Progenitor cell of endocrine pancreas (in vitro differentiated cells): ENCODE measurements at regions not wholly inside any gene's neighbourhood (a gene's known extent, or its start where the extent isn't known, plus 50 kb on each side); places are given as distances from the start of the nearest gene placed in this dataset.

Experiments
- DNase-seq: peaks from one replicate; pipeline ENCODE4 v3.0.0; 2021; ENCODE audit warnings: low spot score; ENCODE audit not compliant: unreplicated experiment
- H3K27ac Mint-ChIP-seq: 2 replicates; pipeline ENCODE4 v1.8.0; 2021; ENCODE audit warnings: mild to moderate bottlenecking, moderate library complexity, mixed read lengths
- H3K27me3 Mint-ChIP-seq: 2 replicates; pipeline ENCODE4 v1.8.0; 2021; ENCODE audit warnings: mixed read lengths
- H3K36me3 Mint-ChIP-seq: 2 replicates; pipeline ENCODE4 v1.8.0; 2022; ENCODE audit warnings: mixed read lengths; ENCODE audit not compliant: insufficient read depth
- H3K4me1 Mint-ChIP-seq: 2 replicates; pipeline ENCODE4 v1.8.0; 2021; ENCODE audit warnings: low read depth, mixed read lengths
- H3K4me3 Mint-ChIP-seq: 2 replicates; pipeline ENCODE4 v1.8.0; 2021; ENCODE audit warnings: low read depth, mild to moderate bottlenecking, moderate library complexity, mixed read lengths
- H3K9me3 Mint-ChIP-seq: 2 replicates; pipeline ENCODE4 v1.8.0; 2021; ENCODE audit warnings: low read depth, mixed read lengths
- CTCF ChIP-seq: fragments of 200-600 bp; sonication (generic); IDR thresholded peaks from one replicate; pipeline ENCODE4 v1.5.0; 2021; ENCODE audit warnings: antibody characterized with exemption, mild to moderate bottlenecking; ENCODE audit not compliant: unreplicated experiment

- H3K36me3 Mint-ChIP-seq, result no peaks in the 10 kb centered on the region
- H3K27me3 Mint-ChIP-seq, result peaks cover 32% of the 10 kb centered on the region
Observed at GRCh38 chr4:16442296-16442695, 216.0 kb upstream of the TAPT1 start.

DNA sequence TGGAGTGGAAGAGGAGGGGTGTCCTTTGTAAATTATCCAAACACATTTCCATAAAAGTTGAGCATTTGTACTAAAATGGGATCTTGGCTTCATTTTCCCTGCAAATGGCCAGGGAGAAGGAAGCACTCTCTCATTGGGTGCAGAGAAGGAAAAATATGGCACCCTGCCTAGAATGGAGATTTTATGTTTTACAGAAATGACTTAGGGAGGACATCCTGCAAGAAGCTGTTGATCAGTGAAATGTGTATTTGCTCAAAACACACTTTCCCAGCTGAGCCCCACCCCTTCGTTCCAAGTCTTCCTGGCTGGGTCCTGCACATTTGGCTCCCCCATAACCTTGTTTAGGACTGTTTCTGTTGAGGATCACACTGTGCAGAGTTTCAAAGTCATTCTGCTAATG lies 213.5 kb upstream of the TAPT1 start:
- Mint-ChIP-seq H3K36me3 (no peaks in the 10 kb centered on the region), H3K4me1 (peaks cover 18% of the 10 kb centered on the region), H3K27ac (no peak overlapping the region), H3K9me3 (peaks cover 6% of the 10 kb centered on the region), H3K27me3 (peaks cover 31% of the 10 kb centered on the region), H3K4me3 (no peak overlapping the region)
- TF ChIP-seq CTCF, result no peak
- DNase-seq, result no peak

More at GRCh38 chr4:16442296-16442695, 216.0 kb upstream of the TAPT1 start:
- no peak for DNase-seq
- no peak overlapping the region for H3K4me3 Mint-ChIP-seq
- H3K9me3 Mint-ChIP-seq, result peaks cover 6% of the 10 kb centered on the region
- peak overlapping the region; percentile 82 for H3K27ac Mint-ChIP-seq
- peaks cover 18% of the 10 kb centered on the region for H3K4me1 Mint-ChIP-seq
- TF ChIP-seq CTCF, result no peak

GRCh38 chr4:16438986-16439385 lies 212.7 kb upstream of the TAPT1 start:
- H3K4me1 Mint-ChIP-seq, result peaks cover 18% of the 10 kb centered on the region
- H3K27me3 Mint-ChIP-seq, result peaks cover 29% of the 10 kb centered on the region
- DNase-seq, result no peak
- no peaks in the 10 kb centered on the region for H3K36me3 Mint-ChIP-seq
- peaks cover 6% of the 10 kb centered on the region for H3K9me3 Mint-ChIP-seq
- no peak for TF ChIP-seq CTCF
- H3K27ac Mint-ChIP-seq, result no peak overlapping the region
- no peak overlapping the region for H3K4me3 Mint-ChIP-seq

DNA sequence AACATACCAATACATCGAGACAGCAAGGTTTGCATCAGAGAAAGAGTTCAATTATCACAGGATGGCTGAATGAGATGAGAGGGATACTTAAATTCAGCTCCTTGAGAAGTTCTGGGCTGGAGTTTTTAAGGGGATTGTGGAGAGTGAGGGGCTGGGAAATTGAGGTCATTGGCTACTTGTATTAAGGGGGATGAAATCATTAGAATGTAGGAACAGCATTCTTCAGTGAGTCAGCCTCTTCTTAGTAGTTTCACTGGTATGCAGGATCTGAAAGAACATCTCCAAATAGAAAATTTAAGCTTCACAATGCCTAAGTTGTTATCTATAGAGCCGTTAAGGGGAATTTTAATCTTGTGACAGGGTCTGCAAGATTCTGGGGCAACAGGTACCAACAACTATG lies 211.6 kb upstream of the TAPT1 start:
- Mint-ChIP-seq H3K9me3 (peaks cover 6% of the 10 kb centered on the region), H3K4me1 (peaks cover 18% of the 10 kb centered on the region), H3K27me3 (peaks cover 29% of the 10 kb centered on the region), H3K36me3 (no peaks in the 10 kb centered on the region), H3K27ac (no peak overlapping the region), H3K4me3 (no peak overlapping the region)
- DNase-seq, result no peak
- no peak for TF ChIP-seq CTCF

GRCh38 chr4:16431866-16432265 lies 205.6 kb upstream of the TAPT1 start:
- H3K36me3 Mint-ChIP-seq, result no peaks in the 10 kb centered on the region
- peaks cover 3% of the 10 kb centered on the region for H3K9me3 Mint-ChIP-seq
- H3K27ac Mint-ChIP-seq, result no peak overlapping the region
- no peaks in the 10 kb centered on the region for H3K4me1 Mint-ChIP-seq
- no peak for TF ChIP-seq CTCF
- no peak overlapping the region for H3K4me3 Mint-ChIP-seq
- peaks cover 8% of the 10 kb centered on the region for H3K27me3 Mint-ChIP-seq
- DNase-seq, result no peak

DNA sequence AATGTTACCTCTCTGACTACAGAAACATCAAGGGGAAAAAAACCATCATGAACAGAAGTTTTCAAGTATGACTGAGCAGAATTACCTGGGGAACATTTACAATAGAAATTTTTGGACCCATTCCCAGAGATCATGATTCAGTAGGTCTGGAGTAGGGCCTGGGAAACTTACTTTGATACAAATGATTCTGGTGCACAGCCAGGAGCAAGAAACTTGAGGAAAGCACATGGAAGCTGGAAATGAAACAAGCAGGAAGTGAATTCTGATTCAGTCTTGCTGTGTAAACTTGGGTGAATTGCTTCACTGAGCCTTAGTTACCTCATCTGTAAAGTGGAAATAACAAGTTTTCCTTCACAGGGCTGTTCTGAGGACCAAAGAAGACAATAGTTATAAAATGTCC lies 192.5 kb upstream of the TAPT1 start:
- Mint-ChIP-seq H3K27ac (no peak overlapping the region), H3K36me3 (no peaks in the 10 kb centered on the region), H3K9me3 (peaks cover 4% of the 10 kb centered on the region), H3K4me1 (no peaks in the 10 kb centered on the region), H3K27me3 (no peaks in the 10 kb centered on the region), H3K4me3 (no peak overlapping the region)
- TF ChIP-seq CTCF, result no peak
- DNase-seq, result no peak
